ENCODE measurements at regions not wholly inside any gene's neighbourhood (a gene's known extent, or its start where the extent isn't known, plus 50 kb on each side); places are given as distances from the start of the nearest gene placed in this dataset.
A peak's percentile ranks its signal among the peaks of the same experiment; 100 is the strongest.

DNA sequence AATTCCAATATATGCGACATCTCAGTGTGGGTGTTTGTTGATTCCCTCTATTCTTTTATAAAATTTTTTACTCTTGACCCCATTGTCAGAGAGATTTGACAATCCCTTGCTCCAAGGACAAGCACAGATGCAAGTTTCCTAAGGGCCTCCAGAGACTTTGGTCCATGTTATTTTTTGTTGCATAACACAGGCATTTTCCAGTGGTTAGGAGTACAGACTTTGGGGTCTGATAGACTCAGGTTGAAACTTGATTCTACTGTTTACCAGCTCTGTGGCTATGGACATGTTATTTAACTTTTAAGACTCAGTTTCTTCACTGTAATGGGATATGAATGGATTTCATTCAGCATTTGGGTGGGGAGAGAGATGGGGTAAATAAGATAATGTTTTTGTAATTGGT lies 361.3 kb downstream of the ENC1 start:
- DNase-seq = no peak

- no peak for DNase-seq
Observed at GRCh38 chr5:74277418-74277817, 363.1 kb downstream of the ENC1 start.

DNA sequence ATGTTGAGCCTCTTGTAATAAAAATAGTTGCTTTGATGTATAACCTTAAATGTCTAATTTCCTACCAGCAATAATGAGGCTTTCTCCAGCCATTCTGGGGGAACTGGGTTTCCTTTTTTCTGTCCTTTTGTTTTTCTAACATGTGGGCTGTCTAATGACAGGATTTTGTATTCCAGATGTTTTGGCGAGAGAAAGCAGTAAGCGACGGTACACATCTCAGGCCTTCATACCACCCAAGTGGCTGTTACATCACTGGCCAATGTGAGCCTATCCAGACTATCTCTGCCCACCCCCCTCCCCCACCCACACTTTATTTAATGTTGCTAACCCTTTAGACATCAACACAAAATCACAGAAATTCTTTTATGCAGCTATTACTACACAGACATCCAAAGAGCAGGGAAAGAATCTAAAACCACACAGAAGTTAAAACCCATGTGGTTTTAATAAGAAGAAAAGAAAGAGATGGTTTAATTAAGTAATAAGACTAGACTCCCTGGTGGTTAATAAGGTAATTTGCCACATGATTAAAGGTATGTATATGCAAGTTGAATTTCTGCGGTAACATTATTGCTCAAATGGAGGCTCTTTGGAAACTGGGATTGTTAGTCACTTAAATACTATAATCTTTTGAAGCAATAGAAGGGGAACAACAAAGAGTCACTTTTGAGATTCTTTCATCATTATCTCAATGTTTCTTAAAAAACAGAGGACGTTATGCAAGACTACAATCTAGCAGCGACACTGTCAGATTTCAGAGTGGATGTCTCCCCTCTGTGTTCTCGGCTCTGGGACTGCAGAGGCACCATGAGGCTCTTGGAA lies 365.1 kb downstream of the ENC1 start:
- DNase-seq = no peak

DNA sequence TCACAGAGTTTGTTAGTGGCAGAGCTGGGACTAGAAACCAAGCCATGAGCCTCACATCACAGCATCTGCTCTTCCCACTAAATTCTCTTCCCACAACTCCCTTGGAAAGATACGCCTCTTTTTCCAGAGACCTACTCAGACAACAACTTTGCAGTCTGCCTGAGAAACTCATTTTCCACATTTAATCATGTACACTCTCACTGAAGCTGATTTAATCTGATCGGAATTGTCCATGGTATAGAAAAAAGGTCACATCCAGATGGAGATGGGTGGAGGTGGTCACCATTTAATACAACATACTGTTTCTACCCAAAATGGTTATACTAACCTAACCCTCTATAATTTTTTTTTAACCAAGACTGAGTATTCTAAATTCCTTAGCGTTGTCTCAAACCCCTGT lies 366.2 kb downstream of the ENC1 start:
- DNase-seq = no peak

- no peak for DNase-seq
Observed at GRCh38 chr5:74272831-74273451, 367.6 kb downstream of the ENC1 start.

DNA sequence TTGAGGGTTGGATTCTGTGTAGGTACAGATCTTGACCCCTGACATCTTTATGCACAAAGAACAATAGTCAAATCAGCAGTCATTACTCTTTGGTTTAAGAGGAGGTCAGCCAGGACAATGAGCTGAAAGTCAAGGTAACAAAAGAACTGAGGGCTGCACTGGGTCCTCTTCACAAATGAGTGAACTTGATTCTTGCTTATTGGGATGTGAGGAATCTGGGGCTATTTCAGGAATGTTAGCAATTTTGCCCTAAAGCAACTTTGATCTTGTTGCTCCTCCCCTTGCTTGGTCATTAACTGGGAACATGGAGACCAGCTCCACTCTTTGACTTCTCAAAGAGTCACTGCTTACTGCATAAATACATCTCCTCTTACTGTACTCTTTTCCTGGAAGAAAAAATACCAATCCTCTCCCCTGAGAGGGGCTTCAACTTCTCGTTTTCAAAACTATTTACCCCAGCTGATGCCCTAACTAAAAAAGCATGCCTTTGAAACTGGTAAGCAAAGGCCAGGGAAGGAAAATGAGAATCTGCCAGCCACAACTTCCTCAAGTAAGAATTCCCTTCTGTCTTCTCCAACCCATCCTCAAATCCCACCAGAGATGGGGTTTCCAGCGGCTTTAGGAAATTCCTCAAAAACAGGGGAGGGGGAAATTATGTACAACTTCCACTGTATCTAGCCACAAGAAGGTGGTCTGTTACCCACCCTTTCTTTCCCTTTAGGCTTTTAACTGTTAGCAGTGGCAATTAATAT lies 368.3 kb downstream of the ENC1 start:
- no peak for DNase-seq

DNA sequence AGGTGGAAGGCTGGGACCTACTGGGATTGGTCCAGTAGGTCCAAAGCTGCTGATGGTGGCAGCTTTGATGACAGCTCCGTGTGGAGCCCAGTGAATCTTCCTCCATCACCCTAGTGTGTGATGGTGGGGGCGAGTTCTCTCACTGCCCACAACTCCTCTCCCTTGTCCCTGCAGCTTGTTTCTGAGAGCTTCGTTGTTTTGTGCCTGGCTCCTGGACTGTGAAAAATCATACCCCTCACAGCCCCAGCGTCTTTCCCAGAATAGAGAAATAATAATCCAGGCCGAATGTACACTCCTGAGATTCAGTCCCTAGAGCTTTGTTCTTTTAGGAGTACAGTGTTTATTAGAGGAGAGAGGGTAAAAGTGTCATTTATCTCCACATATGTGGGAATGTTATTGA lies 372.2 kb downstream of the ENC1 start:
- DNase-seq = no peak

DNA sequence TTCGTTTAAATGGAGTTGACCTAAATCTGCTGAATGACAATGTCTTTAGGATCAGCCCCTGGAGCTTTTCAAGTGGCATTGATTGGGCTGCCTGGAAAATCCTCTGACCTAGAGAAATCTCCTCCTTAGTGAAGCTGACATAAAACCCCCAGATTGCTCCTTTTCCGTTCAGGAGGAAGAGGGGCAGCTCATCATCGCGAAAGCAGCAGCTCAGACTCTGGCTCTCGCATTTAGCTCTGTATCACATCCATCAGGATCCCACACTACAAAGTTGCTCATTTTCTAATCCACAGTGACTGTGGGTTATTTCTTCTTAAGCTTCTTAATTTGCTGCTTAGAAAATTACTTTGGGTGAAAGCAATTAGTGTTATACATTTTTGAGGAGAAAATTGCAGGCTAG lies 373.7 kb downstream of the ENC1 start:
- DNase-seq = no peak

GRCh38 chr5:74266132-74266531 lies 374.4 kb downstream of the ENC1 start:
- DNase-seq = no peak

DNA sequence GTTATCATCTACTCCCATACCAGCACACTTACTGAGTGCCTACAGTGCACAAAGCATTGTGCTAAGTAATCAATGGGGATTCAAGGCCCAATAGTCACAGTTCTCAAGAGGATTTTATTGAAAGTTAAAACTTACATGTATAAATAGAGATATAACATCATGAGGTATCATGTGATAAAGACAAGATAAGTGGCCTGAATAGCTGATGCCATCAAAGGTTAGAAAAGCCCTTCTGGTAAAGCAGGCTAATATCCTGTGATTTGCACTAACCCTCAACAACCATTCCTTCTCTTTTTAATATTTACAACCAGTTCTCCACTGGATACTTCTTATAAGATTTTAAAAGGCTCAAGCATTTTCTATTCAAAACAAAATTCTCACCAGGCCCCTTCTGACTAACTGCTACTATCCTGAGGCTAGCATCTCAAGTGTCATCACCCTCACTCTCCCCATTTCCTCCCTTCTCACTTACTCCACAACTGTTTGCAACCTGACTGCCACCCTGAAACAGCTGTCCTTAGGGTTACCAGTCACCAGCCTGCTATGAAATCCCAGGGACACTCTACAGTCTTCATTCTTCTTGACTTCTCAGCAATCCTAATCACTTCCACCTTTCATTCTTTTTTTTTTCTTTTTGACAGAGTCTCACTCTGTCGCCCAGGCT lies 377.9 kb downstream of the ENC1 start:
- DNase-seq = no peak

DNA sequence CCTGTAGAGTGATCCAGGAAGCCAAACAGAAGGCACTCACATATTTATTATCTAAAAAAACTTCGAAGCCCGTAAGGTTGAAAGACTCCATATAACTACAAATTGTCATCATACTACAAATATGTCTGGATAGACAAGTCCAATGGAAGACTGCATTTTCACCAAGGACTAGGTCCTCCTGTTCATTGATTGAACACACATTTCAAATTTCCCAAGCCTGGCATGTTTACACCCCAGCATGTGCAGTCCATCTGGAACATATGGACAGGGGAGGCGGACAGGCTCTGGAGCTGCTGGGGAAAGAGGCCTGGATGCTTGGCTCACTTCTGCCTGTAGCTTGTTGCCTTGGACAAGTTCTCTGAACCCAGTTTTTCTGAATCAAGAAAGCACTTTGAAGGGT lies 378.7 kb downstream of the ENC1 start:
- DNase-seq = peak; percentile 55

GRCh38 chr5:74261421-74261820 lies 379.1 kb downstream of the ENC1 start:
- DNase-seq = no peak

GRCh38 chr5:74259572-74259971 lies 381.0 kb downstream of the ENC1 start:
- no peak for DNase-seq

- DNase-seq = no peak
Observed at GRCh38 chr5:74258314-74258665, 382.2 kb downstream of the ENC1 start.

DNA sequence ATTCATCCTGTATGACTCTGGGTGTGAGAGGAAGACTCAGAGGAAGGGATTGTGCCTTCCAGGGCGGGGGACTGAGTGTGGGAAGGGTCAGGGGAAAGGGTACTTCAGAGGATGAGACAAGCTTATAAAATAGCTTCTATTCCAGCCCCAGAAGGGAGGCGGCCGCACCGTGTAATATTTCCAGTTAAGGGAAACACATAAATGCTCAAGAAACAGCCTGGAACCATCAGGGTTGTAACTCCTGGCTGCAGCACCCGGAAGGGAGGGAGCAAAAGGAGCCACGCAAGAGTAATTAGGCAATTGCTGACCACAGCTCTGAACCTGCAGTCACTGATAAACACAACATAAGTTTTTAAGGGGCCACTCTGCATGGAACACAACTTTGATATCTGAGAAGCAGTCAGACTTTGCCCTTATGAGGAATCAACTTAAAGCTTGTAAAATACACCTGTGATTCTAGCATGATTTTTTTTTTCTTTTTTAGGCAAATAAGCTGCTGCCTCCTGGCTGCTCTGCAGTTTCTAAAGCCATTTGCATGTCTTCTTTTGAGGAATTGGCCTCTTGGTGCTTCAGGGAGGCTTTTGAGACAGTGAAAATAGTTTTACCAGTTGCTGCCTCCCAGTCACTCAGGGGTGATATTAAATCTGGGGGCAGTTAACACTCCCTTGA lies 382.7 kb downstream of the ENC1 start:
- no peak for DNase-seq

- peak; percentile 68 for DNase-seq
Observed at GRCh38 chr5:74257060-74257527, 383.4 kb downstream of the ENC1 start.

- DNase-seq = no peak
Observed at GRCh38 chr5:74255692-74256392, 384.7 kb downstream of the ENC1 start.

- DNase-seq = no peak
Observed at GRCh38 chr5:74254257-74254656, 386.3 kb downstream of the ENC1 start.

- no peak for DNase-seq
Observed at GRCh38 chr5:74252044-74252443, 388.5 kb downstream of the ENC1 start.

DNA sequence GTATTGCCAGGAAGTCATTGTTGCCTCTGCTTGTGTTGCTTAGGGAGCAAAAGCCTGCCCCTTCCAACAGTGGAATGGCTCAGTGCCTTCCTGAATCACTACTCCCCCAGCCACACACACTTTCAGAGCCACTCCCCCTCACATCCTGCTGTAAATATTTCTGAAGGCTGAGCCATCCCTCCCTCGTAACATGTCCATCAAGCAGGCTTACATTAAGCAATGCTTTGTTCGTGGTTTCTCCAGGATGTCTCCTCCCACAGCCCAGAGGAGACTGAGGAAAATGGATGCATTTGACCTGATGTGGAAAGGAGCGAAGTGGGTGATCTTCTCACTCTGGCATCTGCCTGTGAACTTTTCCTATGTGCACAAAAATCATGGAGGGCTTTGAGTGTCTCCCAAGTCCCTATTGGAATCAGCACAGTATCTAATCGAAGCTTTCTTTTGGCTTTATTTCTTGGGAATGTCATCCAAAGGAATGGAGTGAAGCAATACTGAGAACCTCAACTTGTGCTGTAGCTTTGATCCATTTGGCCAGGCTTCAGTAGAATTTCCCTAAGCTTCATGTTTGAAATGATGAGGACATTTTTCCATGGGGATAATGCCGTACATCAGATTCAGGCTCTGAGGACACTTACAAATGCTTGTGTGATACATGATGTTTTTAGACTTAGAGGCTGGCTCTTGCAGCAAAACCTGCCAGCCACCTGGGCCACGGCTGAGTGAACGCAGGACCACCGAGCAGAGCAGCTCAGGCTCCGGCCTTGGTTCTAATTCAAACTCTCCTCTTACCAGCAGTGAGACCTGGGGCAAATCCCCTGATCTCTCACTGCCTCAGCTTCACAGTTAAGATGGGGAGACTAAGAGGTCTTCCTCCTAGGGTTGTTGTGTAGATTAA lies 389.1 kb downstream of the ENC1 start:
- DNase-seq = peak; percentile 48
